ENCODE measurements at regions not wholly inside any gene's neighbourhood (a gene's known extent, or its start where the extent isn't known, plus 50 kb on each side); places are given as distances from the start of the nearest gene placed in this dataset.

- Histone ChIP-seq H2AFZ (ENCODE audit: low read length) (no peak overlapping the region), H3K27me3 (replicated peaks; ENCODE audit: insufficient read depth, low read length) (no peaks in the 10 kb centered on the region), H3K9me2 (replicated peaks; ENCODE audit: insufficient read depth, low read length) (no peaks in the 10 kb centered on the region), H3K9me3 (replicated peaks; ENCODE audit: insufficient read depth, low read length) (no peaks in the 10 kb centered on the region), H3K9ac (ENCODE audit: low read length) (no peak overlapping the region), H3K79me2 (ENCODE audit: low read length) (no peaks in the 10 kb centered on the region), H3K4me2 (ENCODE audit: low read depth, low read length) (no peak overlapping the region), H3K4me1 (ENCODE audit: low read length) (no peaks in the 10 kb centered on the region), H3K27ac (ENCODE audit: low read length) (no peak overlapping the region), H3F3A (ENCODE audit: insufficient read depth, low read length) (no peaks in the 10 kb centered on the region), H3K36me3 (replicated peaks; ENCODE audit: insufficient read depth, low read length) (no peaks in the 10 kb centered on the region), H3K4me3 (ENCODE audit: low read length) (no peak overlapping the region), H4K20me1 (ENCODE audit: insufficient read depth, low read length) (no peaks in the 10 kb centered on the region)
- no peak for DNase-seq
- TF ChIP-seq, protein P1, sequence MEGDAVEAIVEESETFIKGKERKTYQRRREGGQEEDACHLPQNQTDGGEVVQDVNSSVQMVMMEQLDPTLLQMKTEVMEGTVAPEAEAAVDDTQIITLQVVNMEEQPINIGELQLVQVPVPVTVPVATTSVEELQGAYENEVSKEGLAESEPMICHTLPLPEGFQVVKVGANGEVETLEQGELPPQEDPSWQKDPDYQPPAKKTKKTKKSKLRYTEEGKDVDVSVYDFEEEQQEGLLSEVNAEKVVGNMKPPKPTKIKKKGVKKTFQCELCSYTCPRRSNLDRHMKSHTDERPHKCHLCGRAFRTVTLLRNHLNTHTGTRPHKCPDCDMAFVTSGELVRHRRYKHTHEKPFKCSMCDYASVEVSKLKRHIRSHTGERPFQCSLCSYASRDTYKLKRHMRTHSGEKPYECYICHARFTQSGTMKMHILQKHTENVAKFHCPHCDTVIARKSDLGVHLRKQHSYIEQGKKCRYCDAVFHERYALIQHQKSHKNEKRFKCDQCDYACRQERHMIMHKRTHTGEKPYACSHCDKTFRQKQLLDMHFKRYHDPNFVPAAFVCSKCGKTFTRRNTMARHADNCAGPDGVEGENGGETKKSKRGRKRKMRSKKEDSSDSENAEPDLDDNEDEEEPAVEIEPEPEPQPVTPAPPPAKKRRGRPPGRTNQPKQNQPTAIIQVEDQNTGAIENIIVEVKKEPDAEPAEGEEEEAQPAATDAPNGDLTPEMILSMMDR (IDR thresholded peaks at IDR 0.05; ENCODE audit: low read length), result no peak
Measured at GRCh38 chr7:444606-445005, 75.0 kb downstream of the PDGFA start.

DNA sequence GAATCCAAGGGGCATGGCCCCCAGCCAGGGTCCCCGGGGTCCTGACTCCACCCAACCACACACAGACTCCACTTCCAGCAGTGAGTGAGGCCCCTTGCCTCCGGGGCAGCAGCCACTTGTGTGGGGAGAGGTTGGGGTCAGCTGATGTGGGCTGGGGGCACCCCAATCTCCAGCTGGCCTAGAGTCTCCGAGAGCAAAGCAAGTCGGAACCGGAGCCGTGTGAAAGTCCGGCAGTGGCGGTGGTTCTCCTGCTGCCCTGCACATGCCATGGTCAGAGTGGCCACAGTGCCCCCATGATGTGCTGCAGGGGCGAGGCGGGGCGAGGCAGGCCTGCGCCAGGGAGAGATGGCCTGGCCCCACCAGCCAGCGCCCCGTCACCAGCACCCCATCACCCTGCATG lies 74.6 kb downstream of the PDGFA start:
- no peaks in the 10 kb centered on the region for H3K9me3 ChIP-seq (replicated peaks; ENCODE audit: insufficient read depth, low read length)
- no peak overlapping the region for H3K4me2 ChIP-seq (ENCODE audit: low read depth, low read length)
- H3K9ac ChIP-seq (ENCODE audit: low read length), result no peak overlapping the region
- H3K27me3 ChIP-seq (replicated peaks; ENCODE audit: insufficient read depth, low read length), result no peaks in the 10 kb centered on the region
- no peaks in the 10 kb centered on the region for H3F3A ChIP-seq (ENCODE audit: insufficient read depth, low read length)
- TF ChIP-seq EZH2phosphoT487 (IDR thresholded peaks at IDR 0.05; ENCODE audit: low read length) (no peak), EZH2 (optimal IDR thresholded peaks at IDR 0.05; ENCODE audit: low read depth, low read length) (no peak)
- TF ChIP-seq, protein P1 (IDR thresholded peaks at IDR 0.05; ENCODE audit: low read length), result no peak
- no peak overlapping the region for H3K27ac ChIP-seq (ENCODE audit: low read length)
- H3K4me1 ChIP-seq (ENCODE audit: low read length), result no peaks in the 10 kb centered on the region
- H2AFZ ChIP-seq (ENCODE audit: low read length), result no peak overlapping the region
- H3K4me3 ChIP-seq (ENCODE audit: low read length), result no peak overlapping the region
- no peaks in the 10 kb centered on the region for H4K20me1 ChIP-seq (ENCODE audit: insufficient read depth, low read length)
- no peaks in the 10 kb centered on the region for H3K36me3 ChIP-seq (replicated peaks; ENCODE audit: insufficient read depth, low read length)
- no peak for DNase-seq
- no peaks in the 10 kb centered on the region for H3K9me2 ChIP-seq (replicated peaks; ENCODE audit: insufficient read depth, low read length)
- no peaks in the 10 kb centered on the region for H3K79me2 ChIP-seq (ENCODE audit: low read length)

DNA sequence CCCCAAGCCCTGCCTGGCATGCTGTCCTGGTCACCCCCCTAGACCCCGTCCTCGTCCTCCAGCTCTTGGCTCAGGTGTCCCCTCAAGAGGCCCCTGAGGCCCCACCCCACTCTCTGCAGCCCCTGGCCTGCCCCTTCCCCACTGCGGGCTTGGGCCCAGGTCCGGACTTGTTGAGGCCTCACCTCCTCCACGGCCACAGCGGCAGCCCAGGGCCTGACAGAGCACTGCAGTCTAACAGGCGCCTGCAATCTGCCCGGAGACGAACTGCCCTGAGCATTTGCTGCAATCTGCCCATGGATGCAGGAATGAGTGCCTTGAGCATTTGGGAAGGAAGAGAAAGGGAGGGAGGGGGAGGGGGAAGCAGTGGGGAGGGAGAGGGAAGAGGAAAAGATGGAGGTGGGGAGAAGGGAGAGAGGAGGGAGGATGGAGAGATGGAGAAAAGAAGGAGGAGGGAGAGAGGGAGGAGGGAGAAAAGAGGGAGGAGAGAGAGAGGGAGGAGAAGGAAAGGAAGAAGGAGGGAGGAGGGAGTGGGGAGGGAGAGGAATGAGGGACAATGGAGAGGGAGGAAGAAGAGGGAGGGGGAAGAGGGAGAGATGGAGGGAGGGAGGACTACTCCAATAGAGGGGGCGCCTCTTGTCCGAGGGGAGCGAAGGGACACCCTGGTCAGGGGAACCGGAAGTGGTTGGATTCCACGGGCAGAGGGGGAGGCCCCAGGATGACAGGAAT lies 73.9 kb downstream of the PDGFA start:
- Histone ChIP-seq H3K4me2 (ENCODE audit: low read depth, low read length) (no peak overlapping the region), H3K4me1 (ENCODE audit: low read length) (no peaks in the 10 kb centered on the region)
- no peak for DNase-seq

More for the DNA sequence above, 73.9 kb downstream of the PDGFA start:
- no peaks in the 10 kb centered on the region for H3K27me3 ChIP-seq (replicated peaks; ENCODE audit: insufficient read depth, low read length)
- TF ChIP-seq, protein P1 (IDR thresholded peaks at IDR 0.05; ENCODE audit: low read length), result no peak
- TF ChIP-seq EZH2 (optimal IDR thresholded peaks at IDR 0.05; ENCODE audit: low read depth, low read length) (no peak), EZH2phosphoT487 (IDR thresholded peaks at IDR 0.05; ENCODE audit: low read length) (no peak)
- no peak overlapping the region for H2AFZ ChIP-seq (ENCODE audit: low read length)
- H3K79me2 ChIP-seq (ENCODE audit: low read length), result no peaks in the 10 kb centered on the region
- H3K4me3 ChIP-seq (ENCODE audit: low read length), result no peak overlapping the region
- no peaks in the 10 kb centered on the region for H3K9me3 ChIP-seq (replicated peaks; ENCODE audit: insufficient read depth, low read length)
- H4K20me1 ChIP-seq (ENCODE audit: insufficient read depth, low read length), result no peaks in the 10 kb centered on the region
- H3K27ac ChIP-seq (ENCODE audit: low read length), result no peak overlapping the region
- no peaks in the 10 kb centered on the region for H3F3A ChIP-seq (ENCODE audit: insufficient read depth, low read length)
- no peaks in the 10 kb centered on the region for H3K36me3 ChIP-seq (replicated peaks; ENCODE audit: insufficient read depth, low read length)
- no peaks in the 10 kb centered on the region for H3K9me2 ChIP-seq (replicated peaks; ENCODE audit: insufficient read depth, low read length)
- H3K9ac ChIP-seq (ENCODE audit: low read length), result no peak overlapping the region
